HUES6 (cell line): ENCODE measurements at regions not wholly inside any gene's neighbourhood (a gene's known extent, or its start where the extent isn't known, plus 50 kb on each side); places are given as distances from the start of the nearest gene placed in this dataset.
"Not testable (repeated sequence)": the region's sequence is repeated elsewhere in the genome, so short reads cannot be mapped to it uniquely, and the experiment has no call there.

Experiments
- H3K27ac ChIP-seq: 2 replicates; pipeline ENCODE4 v1.7.0; 2013; ENCODE audit warnings: low read depth, mild to moderate bottlenecking, low read length, inconsistent platforms
- H3K27me3 ChIP-seq: 2 replicates; pipeline ENCODE4 v1.6.1; 2013; ENCODE audit warnings: low read length; ENCODE audit not compliant: control insufficient read depth, insufficient read depth
- H3K36me3 ChIP-seq: 2 replicates; pipeline ENCODE4 v1.6.1; 2013; ENCODE audit warnings: low read length; ENCODE audit not compliant: control insufficient read depth, insufficient read depth
- H3K4me1 ChIP-seq: 2 replicates; pipeline ENCODE4 v1.6.1; 2013; ENCODE audit warnings: low read length; ENCODE audit not compliant: control insufficient read depth, insufficient read depth
- H3K4me3 ChIP-seq: 2 replicates; pipeline ENCODE4 v1.5.1; 2013; ENCODE audit warnings: low read depth, low read length
- H3K9ac ChIP-seq: one replicate; pipeline ENCODE4 v1.6.1; 2013; ENCODE audit warnings: mild to moderate bottlenecking, low read length
- H3K9me3 ChIP-seq: 2 replicates; pipeline ENCODE4 v1.6.1; 2013; ENCODE audit warnings: low read depth, low read length; ENCODE audit not compliant: control insufficient read depth, insufficient read depth

- Histone ChIP-seq H3K4me3 (no peak overlapping the region), H3K9ac (no peak overlapping the region), H3K36me3 (no peaks in the 10 kb centered on the region), H3K27me3 (no peaks in the 10 kb centered on the region), H3K4me1 (no peaks in the 10 kb centered on the region), H3K27ac (no peak overlapping the region), H3K9me3 (peaks cover 3% of the 10 kb centered on the region; the same call in 1 of the 2 replicates)
Observed at GRCh38 chr6:9140951-9141460, 705.7 kb upstream of the SLC35B3 start.

DNA sequence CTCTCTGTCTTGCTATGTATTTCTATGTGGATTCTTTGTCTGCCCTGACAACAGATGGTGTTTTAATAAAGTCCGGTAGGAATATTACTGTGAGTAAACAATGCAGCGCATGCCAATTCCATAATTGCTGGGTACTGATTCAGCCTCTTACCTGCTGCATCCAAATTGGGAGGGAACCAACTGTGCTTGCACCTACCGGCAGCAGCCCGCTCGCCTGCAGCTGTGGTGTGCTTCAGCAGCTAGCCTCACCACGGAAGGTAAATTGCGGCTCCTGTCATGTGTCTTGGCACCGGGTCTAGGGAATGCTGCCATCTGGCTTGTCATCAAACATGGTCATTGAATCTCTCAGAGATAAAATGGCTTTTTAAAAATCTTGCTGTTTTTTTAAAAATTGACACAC is 704.8 kb upstream of the SLC35B3 start:
- Histone ChIP-seq H3K9me3 (peaks cover 3% of the 10 kb centered on the region; the same call in 1 of the 2 replicates), H3K36me3 (no peaks in the 10 kb centered on the region), H3K9ac (no peak overlapping the region), H3K27me3 (no peaks in the 10 kb centered on the region), H3K4me1 (no peaks in the 10 kb centered on the region), H3K27ac (no peak overlapping the region), H3K4me3 (no peak overlapping the region)

DNA sequence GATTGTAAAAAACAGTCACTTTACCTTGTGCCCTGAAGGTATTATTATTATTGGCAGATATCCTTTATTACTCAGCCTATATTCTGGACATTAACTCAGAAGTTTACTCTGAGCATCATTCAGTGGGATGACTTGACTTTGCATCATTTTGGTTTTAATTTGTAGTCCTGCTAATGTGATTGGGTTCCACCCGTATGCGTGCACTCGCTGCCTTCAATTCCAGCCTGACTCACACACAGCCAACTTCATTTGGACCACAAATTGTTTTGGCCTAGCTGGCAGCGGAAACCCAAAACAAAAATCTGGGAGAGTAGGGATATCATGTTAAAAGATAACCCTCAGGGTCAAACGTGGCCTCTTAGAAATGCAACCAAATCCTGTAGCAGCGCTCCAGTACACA is 704.4 kb upstream of the SLC35B3 start:
- Histone ChIP-seq H3K36me3 (no peaks in the 10 kb centered on the region), H3K9ac (no peak overlapping the region), H3K4me3 (no peak overlapping the region), H3K27me3 (no peaks in the 10 kb centered on the region), H3K27ac (no peak overlapping the region), H3K9me3 (peaks cover 3% of the 10 kb centered on the region; the same call in 1 of the 2 replicates), H3K4me1 (no peaks in the 10 kb centered on the region)

GRCh38 chr6:9138936-9139335 is 703.6 kb upstream of the SLC35B3 start:
- H3K4me3 ChIP-seq = no peak overlapping the region
- H3K27me3 ChIP-seq = no peaks in the 10 kb centered on the region
- no peak overlapping the region for H3K27ac ChIP-seq
- no peaks in the 10 kb centered on the region for H3K36me3 ChIP-seq
- no peaks in the 10 kb centered on the region for H3K4me1 ChIP-seq
- H3K9ac ChIP-seq = no peak overlapping the region
- peaks cover 3% of the 10 kb centered on the region; the same call in 1 of the 2 replicates for H3K9me3 ChIP-seq

DNA sequence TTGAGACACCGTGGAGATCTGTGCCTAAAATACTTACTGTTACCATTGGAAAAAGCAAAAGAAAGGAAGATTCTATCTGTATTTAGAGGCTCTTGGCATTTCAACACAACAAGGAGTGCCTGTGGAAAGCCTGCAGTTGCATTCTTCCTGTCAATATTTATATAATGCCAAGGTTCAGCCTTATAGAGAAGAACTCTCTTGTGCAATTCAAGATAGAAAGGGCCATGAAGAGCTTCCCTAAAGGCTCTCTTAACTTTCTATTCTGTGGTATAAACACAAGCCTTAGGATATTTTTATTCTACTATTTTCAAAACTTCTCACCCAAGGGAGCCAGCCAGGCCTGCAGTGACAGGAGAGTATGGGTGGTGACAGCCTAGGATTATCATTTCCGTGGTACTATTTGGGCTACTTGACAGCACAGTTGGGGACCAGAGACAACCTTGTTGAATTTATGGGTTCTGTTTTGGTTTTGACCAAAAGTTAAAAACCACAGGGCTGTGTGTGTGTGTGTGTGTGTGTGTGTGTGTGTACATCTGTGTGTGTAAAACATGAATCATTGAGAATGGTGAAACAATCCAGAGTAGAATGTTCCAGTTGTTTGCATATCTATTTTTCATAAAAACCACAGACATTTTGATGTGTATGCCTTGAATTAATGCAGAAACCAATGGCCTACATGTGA is 700.9 kb upstream of the SLC35B3 start:
- Histone ChIP-seq H3K4me1 (no peaks in the 10 kb centered on the region), H3K27ac (no peak overlapping the region), H3K27me3 (no peaks in the 10 kb centered on the region), H3K9me3 (no peaks in the 10 kb centered on the region), H3K36me3 (no peaks in the 10 kb centered on the region), H3K9ac (no peak overlapping the region), H3K4me3 (no peak overlapping the region)

GRCh38 chr6:9131616-9132015 is 696.3 kb upstream of the SLC35B3 start:
- Histone ChIP-seq H3K27me3 (no peaks in the 10 kb centered on the region), H3K9ac (no peak overlapping the region), H3K4me3 (no peak overlapping the region), H3K4me1 (no peaks in the 10 kb centered on the region), H3K27ac (no peak overlapping the region), H3K9me3 (peaks cover 6% of the 10 kb centered on the region; the same call in 1 of the 2 replicates), H3K36me3 (no peaks in the 10 kb centered on the region)

GRCh38 chr6:9131201-9131600 is 695.9 kb upstream of the SLC35B3 start:
- Histone ChIP-seq H3K4me1 (no peaks in the 10 kb centered on the region), H3K27ac (no peak overlapping the region), H3K4me3 (no peak overlapping the region), H3K27me3 (no peaks in the 10 kb centered on the region), H3K36me3 (no peaks in the 10 kb centered on the region), H3K9ac (no peak overlapping the region), H3K9me3 (peaks cover 6% of the 10 kb centered on the region; the same call in 1 of the 2 replicates)

DNA sequence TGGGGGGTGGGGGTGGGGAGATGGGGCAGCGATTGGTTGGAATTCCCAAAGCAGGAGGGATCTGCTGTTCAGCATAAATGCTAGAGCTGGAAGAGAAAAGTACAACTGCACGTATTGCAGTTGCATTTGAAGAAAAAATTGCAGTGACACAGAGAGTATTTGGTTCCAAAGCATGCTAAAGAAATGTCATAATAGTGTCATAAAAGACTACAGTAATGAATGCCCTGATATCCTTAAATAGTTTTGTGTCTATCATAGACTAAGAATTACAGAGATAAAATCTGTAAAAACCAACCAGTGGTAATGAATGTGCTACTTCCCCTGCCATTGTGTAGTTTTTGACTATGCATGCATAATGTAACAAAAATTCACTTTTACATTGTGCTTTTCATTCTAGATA is 693.6 kb upstream of the SLC35B3 start:
- H3K36me3 ChIP-seq = no peaks in the 10 kb centered on the region
- H3K9me3 ChIP-seq = peaks cover 6% of the 10 kb centered on the region; the same call in 1 of the 2 replicates

GRCh38 chr6:9126878-9127560 is 691.7 kb upstream of the SLC35B3 start:
- peaks cover 6% of the 10 kb centered on the region; the same call in 1 of the 2 replicates for H3K9me3 ChIP-seq
- no peak overlapping the region for H3K4me3 ChIP-seq
- no peak overlapping the region for H3K27ac ChIP-seq

More for the DNA sequence above, 693.6 kb upstream of the SLC35B3 start:
- H3K4me3 ChIP-seq = no peak overlapping the region
- no peaks in the 10 kb centered on the region for H3K27me3 ChIP-seq
- no peak overlapping the region for H3K9ac ChIP-seq
- H3K4me1 ChIP-seq = no peaks in the 10 kb centered on the region
- no peak overlapping the region for H3K27ac ChIP-seq

DNA sequence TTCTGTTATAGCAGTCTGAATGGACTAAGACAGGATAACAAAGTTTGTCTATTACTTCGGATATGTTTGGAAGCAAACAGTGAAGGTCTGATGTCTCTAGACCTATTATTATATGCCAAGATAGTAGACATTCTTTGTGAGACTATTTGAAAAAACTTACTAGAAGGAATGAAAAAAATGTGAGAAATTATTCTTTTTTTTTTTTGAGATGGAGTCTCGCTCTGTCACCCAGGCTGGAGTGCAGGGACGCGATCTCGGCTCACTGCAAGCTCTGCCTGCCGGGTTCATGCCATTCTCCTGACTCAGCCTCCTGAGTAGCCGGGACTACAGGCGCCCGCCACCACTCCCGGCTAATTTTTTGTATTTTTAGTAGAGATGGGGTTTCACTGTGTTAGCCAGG is 690.7 kb upstream of the SLC35B3 start:
- H3K27ac ChIP-seq, H3K36me3 ChIP-seq, H3K27me3 ChIP-seq, H3K9ac ChIP-seq, H3K4me1 ChIP-seq, H3K4me3 ChIP-seq, H3K9me3 ChIP-seq: not testable (repeated sequence)

More at GRCh38 chr6:9126878-9127560, 691.7 kb upstream of the SLC35B3 start:
- H3K4me1 ChIP-seq = no peaks in the 10 kb centered on the region
- no peaks in the 10 kb centered on the region for H3K27me3 ChIP-seq
- H3K36me3 ChIP-seq = no peaks in the 10 kb centered on the region
- H3K9ac ChIP-seq = no peak overlapping the region

DNA sequence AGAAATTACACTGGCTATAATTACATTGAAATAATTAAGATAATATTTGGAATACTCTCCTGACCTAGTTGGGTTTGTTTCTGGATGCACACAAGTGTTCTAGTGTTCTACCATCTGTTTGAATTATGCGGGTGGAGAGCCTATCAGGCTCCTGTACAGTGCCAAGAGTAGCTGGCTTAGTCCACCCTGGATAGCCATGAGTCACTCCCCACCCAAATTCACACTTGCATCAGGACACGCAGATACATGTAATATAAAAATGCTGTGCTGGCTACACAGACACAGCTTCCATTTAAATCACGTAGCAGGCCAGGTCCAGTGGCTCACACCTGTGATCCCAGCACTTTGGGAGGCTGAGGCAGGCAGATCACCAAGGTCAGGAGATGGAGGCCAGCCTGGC is 686.2 kb upstream of the SLC35B3 start:
- H3K27ac ChIP-seq = no peak overlapping the region
- H3K9ac ChIP-seq = no peak overlapping the region
- H3K4me1 ChIP-seq = no peaks in the 10 kb centered on the region
- no peaks in the 10 kb centered on the region for H3K36me3 ChIP-seq
- H3K4me3 ChIP-seq = no peak overlapping the region
- no peaks in the 10 kb centered on the region for H3K9me3 ChIP-seq
- no peaks in the 10 kb centered on the region for H3K27me3 ChIP-seq
